ENCODE measurements at regions not wholly inside any gene's neighbourhood (a gene's known extent, or its start where the extent isn't known, plus 50 kb on each side); places are given as distances from the start of the nearest gene placed in this dataset.
A peak's percentile ranks its signal among the peaks of the same experiment; 100 is the strongest.

DNA sequence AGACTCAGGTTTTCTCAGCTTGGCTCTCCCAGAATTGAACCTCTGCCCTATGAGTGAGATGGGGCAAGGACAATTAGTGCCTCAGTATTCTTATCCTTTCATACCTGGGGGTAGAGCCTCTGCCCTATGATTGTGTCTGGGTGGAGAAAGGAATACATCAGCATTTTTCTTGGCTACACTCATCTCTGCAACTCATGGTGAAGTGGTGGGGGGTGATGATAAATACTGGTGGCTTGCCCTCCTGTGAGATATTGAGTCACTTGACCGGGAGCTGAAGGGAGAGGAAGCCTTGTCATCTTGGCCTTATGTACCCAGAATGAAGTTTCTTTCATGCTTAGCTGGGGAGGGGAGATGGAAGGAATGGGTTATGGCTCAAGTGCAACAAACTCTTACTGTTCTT, 71.3 kb upstream of the ENOX2 start:
- POLR2A ChIA-PET (ENCODE audit: unreplicated experiment): no interaction called here
- no peak overlapping the region for H2BK5ac ChIP-seq (ENCODE audit: low read depth, low read length, poor library complexity, severe bottlenecking)
- in situ Hi-C loops (cut with MboI; ENCODE audit: low sequenced_read_pairs): no loop called here

More for the DNA sequence above, 71.3 kb upstream of the ENOX2 start:
- H4K8ac ChIP-seq (ENCODE audit: low read depth in 2 of 2, low read length in 2 of 2): no peak overlapping the region
- DNase-seq (peak; percentile 2), ATAC-seq (ENCODE audit: low read depth) (no peak)
- no peaks in the 10 kb centered on the region for H3K36me3 ChIP-seq (ENCODE audit: control insufficient read depth, insufficient read depth, low read length)
- no peaks in the 10 kb centered on the region for H3K9me1 ChIP-seq (ENCODE audit: insufficient read depth, low read length)
- no peaks in the 10 kb centered on the region for H4K20me1 ChIP-seq (ENCODE audit: insufficient read depth, low read length)
- H2AK9ac ChIP-seq (replicated peaks; ENCODE audit: low read depth, low read length, poor library complexity): no peak overlapping the region
- H3K9ac ChIP-seq (ENCODE audit: low read depth, low read length): no peak overlapping the region
- H2BK120ac ChIP-seq (ENCODE audit: low read depth, low read length): no peak overlapping the region
- dilution Hi-C loops (cut with HindIII; ENCODE audit: low sequenced_read_pairs, unreplicated experiment): no loop called here
- WGBS, 2 experiments (ENCODE audit: extremely low coverage in 2 of 2, insufficient read length in 1 of 2): no CpG with 5 or more reads among the region's 1 CpG
- no peak overlapping the region for H3K14ac ChIP-seq (replicated peaks; ENCODE audit: low read depth, low read length)
- no peak overlapping the region for H3K4me2 ChIP-seq (ENCODE audit: low read depth, low read length)
- H3K27me3 ChIP-seq (ENCODE audit: control insufficient read depth, insufficient read depth, low read length): peaks cover 3% of the 10 kb centered on the region
- BruUV-seq (replicated peaks): no TSS peak
- H3K18ac ChIP-seq (ENCODE audit: low read depth, low read length): no peak overlapping the region
- H3K23ac ChIP-seq (ENCODE audit: low read depth, low read length): no peak overlapping the region
- no peak overlapping the region for H2AFZ ChIP-seq (replicated peaks; ENCODE audit: low read length, poor library complexity)
- H3K4me3 ChIP-seq (ENCODE audit: insufficient read depth, low read depth, low read length): no peak overlapping the region
- no peaks in the 10 kb centered on the region for H3K4me1 ChIP-seq (ENCODE audit: control insufficient read depth, insufficient read depth, low read length)
- no peak overlapping the region for H4K5ac ChIP-seq (ENCODE audit: low read depth, low read length)
- no peak overlapping the region for H3K56ac ChIP-seq (ENCODE audit: extremely low read depth, insufficient read depth, low read length)
- CTCF ChIA-PET: no interaction called here
- no peak overlapping the region for H4K91ac ChIP-seq (ENCODE audit: insufficient read depth, low read depth, low read length)
- no peaks in the 10 kb centered on the region for H3K79me1 ChIP-seq (ENCODE audit: low read depth in 1 of 2, low read length in 2 of 2)
- no peak overlapping the region for H2BK15ac ChIP-seq (ENCODE audit: low read depth, low read length)
- no peak overlapping the region for H2BK20ac ChIP-seq (ENCODE audit: low read depth, low read length)
- H3K4ac ChIP-seq (ENCODE audit: low read depth, low read length): no peak overlapping the region
- no peak for TF ChIP-seq MXI1 (IDR thresholded peaks at IDR 0.05; ENCODE audit: borderline replicate concordance, low read depth, low read length)
- TF ChIP-seq SMC3 (IDR thresholded peaks at IDR 0.05; ENCODE audit: low read depth, low read length): no peak
- TF ChIP-seq, protein P1, sequence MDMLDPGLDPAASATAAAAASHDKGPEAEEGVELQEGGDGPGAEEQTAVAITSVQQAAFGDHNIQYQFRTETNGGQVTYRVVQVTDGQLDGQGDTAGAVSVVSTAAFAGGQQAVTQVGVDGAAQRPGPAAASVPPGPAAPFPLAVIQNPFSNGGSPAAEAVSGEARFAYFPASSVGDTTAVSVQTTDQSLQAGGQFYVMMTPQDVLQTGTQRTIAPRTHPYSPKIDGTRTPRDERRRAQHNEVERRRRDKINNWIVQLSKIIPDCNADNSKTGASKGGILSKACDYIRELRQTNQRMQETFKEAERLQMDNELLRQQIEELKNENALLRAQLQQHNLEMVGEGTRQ (IDR thresholded peaks at IDR 0.05; ENCODE audit: low read depth, low read length): no peak
- TF ChIP-seq RAD21 (IDR thresholded peaks at IDR 0.05; ENCODE audit: low read length): no peak
- no peak for TF ChIP-seq CHD1 (IDR thresholded peaks at IDR 0.05; ENCODE audit: low read depth, low read length)
- no peak for TF ChIP-seq NFE2L2 (IDR thresholded peaks at IDR 0.05; ENCODE audit: low read depth, low read length)
- TF ChIP-seq RFX5 (IDR thresholded peaks at IDR 0.05; ENCODE audit: low read depth, low read length): no peak
- H3K27ac ChIP-seq (ENCODE audit: insufficient read depth, low read length): no peak overlapping the region
- no peak overlapping the region for H2AK5ac ChIP-seq (ENCODE audit: low read depth, low read length)
- no peaks in the 10 kb centered on the region for H3K9me3 ChIP-seq (ENCODE audit: control insufficient read depth, insufficient read depth, low read length)
- intact Hi-C loops (cut with micrococcal nuclease): no loop called here
